Hematopoietic multipotent progenitor cell treated with erythropoietin and hydrocortisone succinate and interleukin-3 and kit ligand, for 8 days (in vitro differentiated cells): ENCODE measurements at regions not wholly inside any gene's neighbourhood (a gene's known extent, or its start where the extent isn't known, plus 50 kb on each side); places are given as distances from the start of the nearest gene placed in this dataset.
A peak's percentile ranks its signal among the peaks of the same experiment; 100 is the strongest.

Experiments
- DNase-seq: peaks from one replicate; pipeline ENCODE4 v3.0.0-alpha.2; 2015

- no peak for DNase-seq
Measured at GRCh38 chr21:40990366-40990765, 143.4 kb upstream of the DSCAM start.

- no peak for DNase-seq
Measured at GRCh38 chr21:40997831-40998230, 150.9 kb upstream of the DSCAM start.

DNA sequence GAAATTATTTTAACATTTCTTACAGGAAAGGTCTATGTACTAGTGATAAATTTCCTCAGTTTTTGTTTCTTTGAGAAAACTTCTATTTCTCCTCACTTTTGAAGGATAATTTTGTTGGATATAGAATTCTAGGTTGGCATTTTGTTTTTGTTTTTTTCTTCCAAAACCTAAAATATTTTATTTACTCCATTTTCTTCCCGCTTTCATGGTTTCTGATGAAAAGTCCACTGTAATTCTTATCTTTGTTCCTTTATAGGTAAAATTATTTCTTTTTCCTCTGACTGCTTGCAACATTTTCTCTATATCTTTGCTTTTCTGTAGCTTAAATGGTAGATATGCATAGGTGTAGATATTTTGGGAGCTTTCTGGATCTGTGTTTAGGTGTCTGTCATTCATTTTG lies 153.9 kb upstream of the DSCAM start:
- no peak for DNase-seq

GRCh38 chr21:41006636-41007035 lies 159.7 kb upstream of the DSCAM start:
- no peak for DNase-seq

- DNase-seq: no peak
Measured at GRCh38 chr21:41008351-41008750, 159.6 kb upstream of the BACE2 start.

GRCh38 chr21:41008974-41009373 lies 159.0 kb upstream of the BACE2 start:
- no peak for DNase-seq

GRCh38 chr21:41009398-41010100 lies 158.4 kb upstream of the BACE2 start:
- DNase-seq: no peak

- DNase-seq: no peak
Measured at GRCh38 chr21:41010101-41010435, 157.9 kb upstream of the BACE2 start.

- no peak for DNase-seq
Measured at GRCh38 chr21:41011098-41011731, 156.7 kb upstream of the BACE2 start.

DNA sequence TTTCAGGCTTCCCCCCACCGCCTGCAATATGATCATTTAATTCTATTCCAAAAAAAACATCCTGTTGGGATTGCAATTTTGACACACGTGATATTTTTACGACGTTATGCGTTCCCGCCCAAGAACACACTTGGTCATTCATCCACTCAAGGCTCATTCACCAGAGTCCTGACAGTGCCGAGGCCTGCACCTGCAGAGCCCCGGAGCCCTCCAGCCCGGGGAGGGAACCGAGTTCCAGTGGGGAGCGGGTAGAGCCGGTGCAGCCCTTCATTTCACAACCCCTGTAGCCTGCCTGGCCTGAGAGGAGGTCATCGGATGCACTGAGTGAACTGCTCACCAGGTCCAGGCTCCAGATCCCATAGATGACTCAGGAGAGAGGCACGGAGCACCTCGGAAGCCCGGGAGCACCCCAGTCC lies 156.0 kb upstream of the BACE2 start:
- DNase-seq: no peak

DNA sequence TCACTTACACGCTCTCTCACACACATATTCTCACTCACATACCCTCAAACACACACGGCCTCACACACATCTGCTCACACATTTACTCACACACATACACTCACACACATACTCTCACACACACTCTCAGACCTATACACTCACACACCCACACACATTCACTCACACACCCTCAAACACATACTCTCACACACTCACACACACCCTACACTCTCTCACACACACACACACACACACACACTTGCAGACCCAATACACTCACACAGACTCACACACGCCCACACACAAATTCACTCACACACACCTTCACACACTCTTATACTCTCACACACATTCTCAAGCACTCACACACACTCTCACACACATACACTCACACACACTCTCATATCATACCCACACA lies 155.5 kb upstream of the BACE2 start:
- no peak for DNase-seq

- no peak for DNase-seq
Measured at GRCh38 chr21:41016472-41016871, 151.5 kb upstream of the BACE2 start.

- DNase-seq: no peak
Measured at GRCh38 chr21:41018431-41018830, 149.5 kb upstream of the BACE2 start.

DNA sequence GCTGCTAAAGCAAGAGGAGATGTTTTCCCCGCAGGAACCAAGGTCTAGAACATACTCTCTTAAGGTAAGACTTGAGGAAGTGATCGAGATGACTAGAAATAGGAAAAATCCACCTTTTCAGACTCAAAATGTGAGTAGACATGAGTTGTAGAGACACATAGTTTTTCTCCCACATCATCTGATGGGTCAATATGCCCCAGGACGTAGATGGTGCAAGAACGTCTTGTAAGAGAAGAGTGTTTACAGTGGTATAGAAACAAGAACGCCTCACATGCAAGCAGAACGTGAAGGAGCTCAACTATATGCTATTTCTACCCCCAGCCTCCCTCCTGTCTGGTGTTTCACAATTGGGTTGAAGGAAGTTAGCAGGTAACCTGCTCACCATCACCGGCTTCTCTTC lies 144.0 kb upstream of the BACE2 start:
- no peak for DNase-seq

GRCh38 chr21:41024341-41024740 lies 143.6 kb upstream of the BACE2 start:
- no peak for DNase-seq

GRCh38 chr21:41024746-41025254 lies 143.2 kb upstream of the BACE2 start:
- DNase-seq: no peak

GRCh38 chr21:41029571-41029970 lies 138.4 kb upstream of the BACE2 start:
- DNase-seq: no peak

DNA sequence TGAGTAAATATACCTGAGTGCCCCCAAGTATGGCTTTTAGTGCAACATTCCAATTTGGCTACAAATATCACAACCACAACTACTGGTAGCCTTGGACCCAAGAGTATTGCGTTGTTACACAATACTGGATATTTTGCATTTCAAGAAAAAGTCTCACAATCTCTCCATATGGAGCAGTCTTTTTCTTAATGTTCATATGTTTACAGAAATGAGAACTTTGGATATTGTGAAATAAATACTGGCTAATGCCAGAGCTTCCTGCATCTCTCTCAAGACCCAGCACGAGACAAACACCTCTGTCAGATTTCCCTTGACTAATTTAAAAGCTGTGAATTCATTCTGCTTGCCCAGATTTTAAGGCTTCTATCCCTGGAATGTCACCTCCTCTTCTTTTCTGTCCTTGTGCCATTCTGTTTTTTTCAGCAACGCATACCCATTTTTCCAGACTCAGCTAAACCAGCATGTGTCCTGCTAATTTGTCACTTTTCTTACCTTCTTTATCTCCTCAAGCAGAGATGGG lies 136.2 kb upstream of the BACE2 start:
- no peak for DNase-seq

DNA sequence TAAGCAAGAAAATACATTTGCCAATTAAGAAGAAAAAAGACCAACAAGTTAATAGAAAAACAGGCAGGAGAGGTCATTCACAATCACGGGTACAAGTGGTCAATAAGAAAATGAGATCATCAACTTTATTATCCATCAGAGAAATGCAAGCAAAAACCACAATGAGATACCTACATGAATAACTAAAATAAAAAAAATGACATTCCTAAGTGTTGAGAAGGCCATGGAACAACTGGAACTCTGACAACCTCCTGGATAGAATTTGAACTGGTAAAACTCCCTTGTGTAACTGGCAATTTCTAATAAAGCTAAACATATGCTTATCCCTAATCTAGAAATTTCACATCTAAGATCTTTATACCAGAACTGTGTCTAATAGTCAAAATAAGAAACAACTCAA lies 135.4 kb upstream of the BACE2 start:
- no peak for DNase-seq

GRCh38 chr21:41037212-41037611 lies 130.7 kb upstream of the BACE2 start:
- DNase-seq: no peak

DNA sequence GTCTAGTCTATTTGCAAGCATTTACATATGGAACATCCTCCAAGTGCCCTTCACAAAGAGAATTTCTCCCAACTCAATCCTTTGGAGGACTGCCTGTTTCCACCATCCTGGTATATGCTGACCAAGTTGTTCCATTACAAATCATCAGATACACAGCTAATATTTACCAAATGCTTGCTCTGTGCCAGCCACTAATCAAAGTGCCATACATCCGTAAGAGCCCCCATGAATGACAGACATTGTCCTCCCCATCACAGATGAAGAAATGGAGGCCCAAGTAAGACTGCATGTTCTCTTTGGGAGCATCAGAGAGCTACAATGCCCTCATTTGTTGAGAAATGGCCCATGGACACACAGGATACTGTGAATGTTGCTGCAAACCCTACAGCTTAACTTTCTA lies 130.0 kb upstream of the BACE2 start:
- DNase-seq: no peak

DNA sequence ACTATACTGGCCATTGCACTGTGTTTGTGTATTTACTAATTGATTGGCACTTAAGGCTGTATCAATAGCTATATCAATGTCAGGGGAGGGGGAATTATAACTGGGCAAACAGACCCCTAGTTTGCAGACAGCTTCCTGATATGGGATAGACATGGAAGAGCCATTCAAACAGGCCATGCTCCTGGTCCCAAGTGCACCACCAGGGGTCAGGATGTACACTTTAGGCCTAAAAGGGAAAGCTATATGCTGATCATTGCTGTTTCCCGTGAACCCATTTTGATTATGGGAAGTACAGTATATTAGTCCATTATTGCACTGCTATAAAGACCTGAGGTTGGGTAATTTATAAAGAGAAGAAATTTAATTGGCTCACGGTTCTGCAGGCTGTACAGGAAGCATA lies 124.9 kb upstream of the BACE2 start:
- DNase-seq: peak; percentile 25

GRCh38 chr21:41045534-41046268 lies 122.3 kb upstream of the BACE2 start:
- no peak for DNase-seq

DNA sequence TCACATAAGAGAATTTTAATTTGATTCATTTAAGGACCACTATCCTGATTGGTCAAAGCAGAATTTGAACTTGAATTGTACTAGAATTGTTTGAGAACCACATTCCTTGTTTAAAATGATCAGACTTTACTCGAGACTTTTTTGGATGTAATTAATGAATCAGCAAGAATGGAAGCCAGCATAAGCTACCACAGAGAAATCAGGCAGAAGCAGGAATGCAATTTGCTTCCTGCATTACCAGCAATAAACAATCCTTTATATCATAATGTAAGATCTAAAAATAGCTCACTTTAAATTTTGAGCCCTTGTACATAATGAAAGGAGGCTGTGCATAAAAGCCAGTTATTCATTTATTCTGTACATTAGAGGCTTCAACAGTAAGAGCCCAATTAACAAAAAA lies 119.8 kb upstream of the BACE2 start:
- DNase-seq: no peak
